Neuronal stem cell (in vitro differentiated cells): ENCODE measurements at regions not wholly inside any gene's neighbourhood (a gene's known extent, or its start where the extent isn't known, plus 50 kb on each side); places are given as distances from the start of the nearest gene placed in this dataset.
"Not testable (repeated sequence)": the region's sequence is repeated elsewhere in the genome, so short reads cannot be mapped to it uniquely, and the experiment has no call there.

ENCODE experiments used
- DNase-seq: peaks from one replicate; pipeline ENCODE4 v3.0.0-alpha.2; 2013; ENCODE audit warnings: low spot score
- H2AFZ ChIP-seq: one replicate; pipeline ENCODE4 v1.6.1; 2013; ENCODE audit warnings: mild to moderate bottlenecking, low read length, inconsistent platforms
- H2AK5ac ChIP-seq: 2 replicates; pipeline ENCODE4 v1.6.1; 2013; ENCODE audit warnings: low read depth, mild to moderate bottlenecking, inconsistent platforms, low read length, moderate library complexity, mixed read lengths
- H2BK120ac ChIP-seq: 2 replicates; pipeline ENCODE4 v1.6.1; 2013; ENCODE audit warnings: low read depth, mild to moderate bottlenecking, inconsistent platforms, low read length, moderate library complexity, mixed read lengths
- H2BK12ac ChIP-seq: one replicate; pipeline ENCODE4 v1.6.1; 2013; ENCODE audit warnings: low read length, inconsistent platforms
- H2BK15ac ChIP-seq: 2 replicates; pipeline ENCODE4 v1.6.1; 2013; ENCODE audit warnings: mild to moderate bottlenecking, low read length, inconsistent platforms, mixed read lengths
- H2BK5ac ChIP-seq: one replicate; pipeline ENCODE4 v1.6.1; 2013; ENCODE audit warnings: inconsistent platforms, mild to moderate bottlenecking, low read length, moderate library complexity
- H3K14ac ChIP-seq: one replicate; pipeline ENCODE4 v1.6.1; 2013; ENCODE audit warnings: low read length, inconsistent platforms
- H3K18ac ChIP-seq: 2 replicates; pipeline ENCODE4 v1.6.1; 2013; ENCODE audit warnings: low read length, inconsistent platforms
- H3K23ac ChIP-seq: 2 replicates; pipeline ENCODE4 v1.6.1; 2013; ENCODE audit warnings: low read depth, mild to moderate bottlenecking, mixed read lengths, low read length, inconsistent platforms; ENCODE audit not compliant: poor library complexity
- H3K27ac ChIP-seq: replicated peaks from 3 replicates; pipeline ENCODE4 v1.5.1; 2013; ENCODE audit warnings: low read length, inconsistent platforms
- H3K27me3 ChIP-seq, 3 experiments: 2 replicates each; pipeline ENCODE4 v1.6.1; 2013; ENCODE audit warnings: low read length in 3 of 3, mild to moderate bottlenecking in 2 of 3, inconsistent platforms in 1 of 3, low read depth in 1 of 3, mixed read lengths in 1 of 3, moderate library complexity in 1 of 3; ENCODE audit not compliant: control insufficient read depth in 3 of 3, insufficient read depth in 3 of 3
- H3K36me3 ChIP-seq, 2 donors: replicated peaks in 1 of 2; 2 replicates each; pipeline ENCODE4 v1.6.1; 2013; ENCODE audit warnings: low read length in 2 of 2; ENCODE audit not compliant: control insufficient read depth in 2 of 2, insufficient read depth in 2 of 2
- H3K4ac ChIP-seq: 2 replicates; pipeline ENCODE4 v1.6.1; 2013; ENCODE audit warnings: inconsistent platforms, mild to moderate bottlenecking, low read length, moderate library complexity
- H3K4me1 ChIP-seq, 2 donors: 1 replicate in 1 of 2; 2 replicates in 1 of 2; pipeline ENCODE4 v1.6.1; 2013; ENCODE audit warnings: low read length in 2 of 2, low read depth in 1 of 2; ENCODE audit not compliant: control insufficient read depth in 2 of 2, insufficient read depth in 1 of 2
- H3K4me2 ChIP-seq: one replicate; pipeline ENCODE4 v1.6.1; 2013; ENCODE audit warnings: mild to moderate bottlenecking, low read length, inconsistent platforms; ENCODE audit not compliant: insufficient read depth, poor library complexity, severe bottlenecking
- H3K4me3 ChIP-seq, 2 donors: 2 replicates each; pipeline ENCODE4 v1.5.1; 2013; ENCODE audit warnings: low read length in 2 of 2, mild to moderate bottlenecking in 2 of 2, inconsistent platforms in 1 of 2, moderate library complexity in 1 of 2
- H3K79me1 ChIP-seq: one replicate; pipeline ENCODE4 v1.6.1; 2013; ENCODE audit warnings: low read depth, mild to moderate bottlenecking, inconsistent platforms, low read length, moderate library complexity
- H3K9ac ChIP-seq: one replicate; pipeline ENCODE4 v1.6.1; 2013; ENCODE audit warnings: mild to moderate bottlenecking, low read depth, low read length, inconsistent platforms; ENCODE audit not compliant: poor library complexity
- H3K9me3 ChIP-seq, 2 donors: replicated peaks in 1 of 2; 2 replicates each; pipeline versions ENCODE3 to v1.6.1; 2013; ENCODE audit warnings: low read length in 2 of 2, mild to moderate bottlenecking in 2 of 2, inconsistent platforms in 1 of 2, low read depth in 1 of 2, mixed read lengths in 1 of 2, moderate library complexity in 1 of 2; ENCODE audit not compliant: control insufficient read depth in 2 of 2, insufficient read depth in 1 of 2
- H4K8ac ChIP-seq: one replicate; pipeline ENCODE4 v1.6.1; 2013; ENCODE audit warnings: low read depth, mild to moderate bottlenecking, inconsistent platforms, low read length, moderate library complexity
- H4K91ac ChIP-seq: one replicate; pipeline ENCODE4 v1.6.1; 2013; ENCODE audit warnings: low read length, low read depth, mild to moderate bottlenecking, inconsistent platforms; ENCODE audit not compliant: poor library complexity
- WGBS, 2 donors: extraction: QIAGEN DNeasy Blood & Tissue Kit; methylation state at CpG; one replicate each; pipeline ENCODE4 v1.1.7; 2013; ENCODE audit warnings: missing lambda C conversion rate in 2 of 2, mixed read lengths in 1 of 2; ENCODE audit not compliant: insufficient read length in 2 of 2, insufficient replicate concordance in 1 of 2; ENCODE audit errors: extremely low coverage in 2 of 2; 5-methylcytosine and 5-hydroxymethylcytosine counted together

GRCh38 chr19:34574704-34575103 lies 93.1 kb downstream of the WTIP start:
- Histone ChIP-seq H3K14ac (no peak overlapping the region), H3K9me3 (peaks cover 0 to 4% of the 10 kb centered on the region in 2 donors), H2AFZ (no peak overlapping the region), H2BK5ac (no peak overlapping the region), H3K27me3 (peaks cover 0 to 13% (median 11%) of the 10 kb centered on the region in 3 experiments), H3K79me1 (no peaks in the 10 kb centered on the region), H3K4ac (no peak overlapping the region), H3K27ac (no peak overlapping the region), H3K4me2 (no peak overlapping the region), H3K18ac (no peak overlapping the region), H2AK5ac (no peak overlapping the region), H3K36me3 (no peaks in the 10 kb centered on the region), H3K23ac (no peak overlapping the region), H4K91ac (no peak overlapping the region), H3K9ac (no peak overlapping the region), H3K4me1 (no peaks in the 10 kb centered on the region), H2BK15ac (no peak overlapping the region), H2BK12ac (no peak overlapping the region), H3K4me3 (no peak overlapping the region), H4K8ac (no peak overlapping the region), H2BK120ac (no peak overlapping the region)
- WGBS, 2 donors, result no CpG with 5 or more reads among the region's 3 CpGs
- DNase-seq, result no peak

- H3K14ac ChIP-seq, result no peak overlapping the region
- H2BK15ac ChIP-seq, result no peak overlapping the region
- H3K36me3 ChIP-seq, result no peaks in the 10 kb centered on the region
- no peak overlapping the region for H3K18ac ChIP-seq
- no peak overlapping the region for H4K8ac ChIP-seq
- H3K4me3 ChIP-seq, result peak overlapping the region in 1 of 2 donors; percentile 14
- H4K91ac ChIP-seq, result no peak overlapping the region
- no peak overlapping the region for H3K4me2 ChIP-seq
- peaks cover 0 to 4% of the 10 kb centered on the region in 2 donors for H3K9me3 ChIP-seq
- H3K23ac ChIP-seq, result no peak overlapping the region
- H2AFZ ChIP-seq, result no peak overlapping the region
- no CpG with 5 or more reads among the region's 14 CpGs for WGBS, 2 donors
- H2BK12ac ChIP-seq, result no peak overlapping the region
- no peak overlapping the region for H3K4ac ChIP-seq
- no peaks in the 10 kb centered on the region for H3K79me1 ChIP-seq
- H3K27ac ChIP-seq, result no peak overlapping the region
- H2BK120ac ChIP-seq, result no peak overlapping the region
- H3K9ac ChIP-seq, result peak overlapping the region; percentile 44
- peaks cover 0 to 9% (median 8%) of the 10 kb centered on the region in 3 experiments for H3K27me3 ChIP-seq
- no peak overlapping the region for H2AK5ac ChIP-seq
- no peak for DNase-seq
- H2BK5ac ChIP-seq, result no peak overlapping the region
- no peaks in the 10 kb centered on the region for H3K4me1 ChIP-seq
These were observed 91.8 kb downstream of the WTIP start for GRCh38 chr19:34573226-34573864.

GRCh38 chr19:34570140-34570539 lies 88.6 kb downstream of the WTIP start:
- not testable (repeated sequence) for H3K27me3 ChIP-seq
- WGBS, 2 donors, result no CpG with 5 or more reads among the region's 6 CpGs

GRCh38 chr19:34562344-34562743 lies 80.8 kb downstream of the WTIP start:
- not testable (repeated sequence) for H3K36me3 ChIP-seq, H2BK120ac ChIP-seq, H3K23ac ChIP-seq, H3K4me2 ChIP-seq, H3K14ac ChIP-seq, H2AFZ ChIP-seq, H3K79me1 ChIP-seq, H3K27me3 ChIP-seq, H2BK15ac ChIP-seq, H2BK5ac ChIP-seq, H3K4me3 ChIP-seq, H2AK5ac ChIP-seq, H3K27ac ChIP-seq, H4K8ac ChIP-seq, H2BK12ac ChIP-seq, H3K4me1 ChIP-seq, H3K18ac ChIP-seq, DNase-seq, H4K91ac ChIP-seq, H3K9me3 ChIP-seq, H3K4ac ChIP-seq, H3K9ac ChIP-seq
- no CpG with 5 or more reads among the region's 3 CpGs for WGBS, 2 donors

More at GRCh38 chr19:34570140-34570539, 88.6 kb downstream of the WTIP start:
- not testable (repeated sequence) for H3K4me2 ChIP-seq, H3K36me3 ChIP-seq, H2BK120ac ChIP-seq, H3K9me3 ChIP-seq, DNase-seq, H3K9ac ChIP-seq, H3K27ac ChIP-seq, H3K4me1 ChIP-seq, H2BK12ac ChIP-seq, H4K8ac ChIP-seq, H2BK5ac ChIP-seq, H2BK15ac ChIP-seq, H2AFZ ChIP-seq, H3K14ac ChIP-seq, H2AK5ac ChIP-seq, H4K91ac ChIP-seq, H3K18ac ChIP-seq, H3K4me3 ChIP-seq, H3K23ac ChIP-seq, H3K79me1 ChIP-seq, H3K4ac ChIP-seq
